ENCODE measurements at regions not wholly inside any gene's neighbourhood (a gene's known extent, or its start where the extent isn't known, plus 50 kb on each side); places are given as distances from the start of the nearest gene placed in this dataset.
"Not testable (repeated sequence)": the region's sequence is repeated elsewhere in the genome, so short reads cannot be mapped to it uniquely, and the experiment has no call there.

DNA sequence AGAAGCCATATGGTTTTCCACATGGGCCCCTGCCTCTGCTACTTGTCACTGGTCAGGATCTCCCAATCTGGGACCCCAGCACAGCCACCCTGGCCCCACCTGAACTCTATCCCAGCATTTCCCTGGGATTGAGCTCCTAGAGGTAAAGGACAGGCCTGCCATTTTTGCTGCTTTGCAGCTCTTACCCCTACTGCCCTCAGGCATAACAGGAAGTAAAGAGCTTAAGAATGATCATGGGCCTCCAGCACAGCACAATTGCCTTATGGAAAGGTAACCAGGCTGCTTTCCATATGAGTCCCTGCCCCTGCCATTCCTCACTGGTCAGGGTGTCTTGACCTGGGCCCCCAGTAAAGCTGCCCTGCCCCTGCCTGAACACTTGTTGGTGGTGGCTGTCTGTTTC, 196.6 kb upstream of the XIST start:
- DNase-seq (ENCODE audit: extremely low read depth, low read depth): no peak
- no peak overlapping the region for H3K4me3 ChIP-seq (replicated peaks; ENCODE audit: low read depth, low read length)
- TF ChIP-seq, protein P1, sequence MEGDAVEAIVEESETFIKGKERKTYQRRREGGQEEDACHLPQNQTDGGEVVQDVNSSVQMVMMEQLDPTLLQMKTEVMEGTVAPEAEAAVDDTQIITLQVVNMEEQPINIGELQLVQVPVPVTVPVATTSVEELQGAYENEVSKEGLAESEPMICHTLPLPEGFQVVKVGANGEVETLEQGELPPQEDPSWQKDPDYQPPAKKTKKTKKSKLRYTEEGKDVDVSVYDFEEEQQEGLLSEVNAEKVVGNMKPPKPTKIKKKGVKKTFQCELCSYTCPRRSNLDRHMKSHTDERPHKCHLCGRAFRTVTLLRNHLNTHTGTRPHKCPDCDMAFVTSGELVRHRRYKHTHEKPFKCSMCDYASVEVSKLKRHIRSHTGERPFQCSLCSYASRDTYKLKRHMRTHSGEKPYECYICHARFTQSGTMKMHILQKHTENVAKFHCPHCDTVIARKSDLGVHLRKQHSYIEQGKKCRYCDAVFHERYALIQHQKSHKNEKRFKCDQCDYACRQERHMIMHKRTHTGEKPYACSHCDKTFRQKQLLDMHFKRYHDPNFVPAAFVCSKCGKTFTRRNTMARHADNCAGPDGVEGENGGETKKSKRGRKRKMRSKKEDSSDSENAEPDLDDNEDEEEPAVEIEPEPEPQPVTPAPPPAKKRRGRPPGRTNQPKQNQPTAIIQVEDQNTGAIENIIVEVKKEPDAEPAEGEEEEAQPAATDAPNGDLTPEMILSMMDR (IDR thresholded peaks at IDR 0.05; ENCODE audit: low read depth, low read length, missing control alignments): no peak

- not testable (repeated sequence) for DNase-seq (ENCODE audit: extremely low read depth, low read depth); H3K4me3 ChIP-seq (replicated peaks; ENCODE audit: low read depth, low read length)
These were observed 181.6 kb upstream of the XIST start for GRCh38 chrX:74034066-74034465.

DNA sequence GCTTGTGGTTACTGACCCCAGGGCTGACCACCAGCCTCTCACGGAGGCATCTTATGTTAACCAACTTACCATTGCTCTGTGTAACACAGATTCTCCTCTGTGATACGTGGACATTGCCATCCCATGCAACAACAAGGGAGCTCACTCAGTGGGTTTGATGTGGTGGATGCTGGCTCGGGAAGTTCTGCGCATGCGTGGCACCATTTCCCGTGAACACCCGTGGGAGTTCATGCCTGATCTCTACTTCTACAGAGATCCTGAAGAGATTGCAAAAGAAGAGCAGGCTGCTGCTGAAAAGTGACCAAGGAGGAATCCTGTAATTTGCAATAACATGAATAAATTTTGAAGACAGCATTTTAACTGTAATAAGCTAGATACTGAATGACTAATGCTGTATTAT, 179.0 kb upstream of the XIST start:
- not testable (repeated sequence) for DNase-seq (ENCODE audit: extremely low read depth, low read depth); H3K4me3 ChIP-seq (replicated peaks; ENCODE audit: low read depth, low read length)

- not testable (repeated sequence) for DNase-seq (ENCODE audit: extremely low read depth, low read depth); H3K4me3 ChIP-seq (replicated peaks; ENCODE audit: low read depth, low read length)
These were observed 178.3 kb upstream of the XIST start for GRCh38 chrX:74030766-74031165.

DNA sequence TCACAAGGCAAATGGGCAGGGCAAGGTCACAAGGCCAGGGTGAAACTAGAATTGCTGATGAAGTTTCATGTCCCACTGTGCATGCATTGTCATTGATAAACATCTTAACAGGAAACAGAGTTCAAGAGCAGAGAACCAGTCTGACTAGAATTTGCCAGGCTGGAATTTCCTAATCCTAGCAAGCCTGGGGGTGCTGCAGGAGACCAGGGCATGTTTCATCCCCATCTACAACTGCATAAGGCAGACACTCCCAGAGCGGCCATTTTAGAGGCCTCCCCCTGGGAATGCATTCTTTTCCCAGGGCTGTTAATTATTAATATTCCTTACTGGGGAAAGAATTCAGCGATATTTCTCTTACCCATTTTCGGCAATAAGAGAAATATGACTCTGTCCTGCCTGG, 172.6 kb upstream of the XIST start:
- not testable (repeated sequence) for H3K4me3 ChIP-seq (replicated peaks; ENCODE audit: low read depth, low read length); DNase-seq (ENCODE audit: extremely low read depth, low read depth)

DNA sequence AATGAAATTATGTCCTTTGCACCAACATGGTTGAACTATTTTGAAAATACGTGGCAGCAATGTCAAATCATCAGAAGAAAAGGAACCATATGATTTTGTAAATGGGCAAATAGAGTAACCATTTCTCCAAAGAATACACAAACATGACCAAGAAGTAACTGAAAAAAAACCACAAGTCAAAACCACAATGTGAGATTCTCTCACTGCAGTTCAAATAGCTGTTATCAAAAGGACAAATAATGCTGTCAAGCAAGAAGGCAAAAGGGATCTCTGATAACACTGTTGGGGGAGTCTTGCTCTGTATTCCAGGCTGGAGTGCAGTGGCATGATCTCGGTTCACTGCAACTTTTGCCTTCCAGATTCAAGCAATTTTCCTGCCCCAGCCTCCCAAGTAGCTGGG, 170.7 kb upstream of the XIST start:
- H3K4me3 ChIP-seq (replicated peaks; ENCODE audit: low read depth, low read length): no peak overlapping the region
- no peak for DNase-seq (ENCODE audit: extremely low read depth, low read depth)
- TF ChIP-seq, protein P1 (IDR thresholded peaks at IDR 0.05; ENCODE audit: low read depth, low read length, missing control alignments): no peak

GRCh38 chrX:74018253-74018652, 165.7 kb upstream of the XIST start:
- TF ChIP-seq, protein P1 (IDR thresholded peaks at IDR 0.05; ENCODE audit: low read depth, low read length, missing control alignments): no peak
- H3K4me3 ChIP-seq (replicated peaks; ENCODE audit: low read depth, low read length): no peak overlapping the region
- DNase-seq (ENCODE audit: extremely low read depth, low read depth): no peak

- DNase-seq (ENCODE audit: extremely low read depth, low read depth): peak; percentile 16
- TF ChIP-seq, protein P1 (IDR thresholded peaks at IDR 0.05; ENCODE audit: low read depth, low read length, missing control alignments): peak; percentile 57
- H3K4me3 ChIP-seq (replicated peaks; ENCODE audit: low read depth, low read length): no peak overlapping the region
These were observed 163.0 kb upstream of the XIST start for GRCh38 chrX:74015379-74016019.

DNA sequence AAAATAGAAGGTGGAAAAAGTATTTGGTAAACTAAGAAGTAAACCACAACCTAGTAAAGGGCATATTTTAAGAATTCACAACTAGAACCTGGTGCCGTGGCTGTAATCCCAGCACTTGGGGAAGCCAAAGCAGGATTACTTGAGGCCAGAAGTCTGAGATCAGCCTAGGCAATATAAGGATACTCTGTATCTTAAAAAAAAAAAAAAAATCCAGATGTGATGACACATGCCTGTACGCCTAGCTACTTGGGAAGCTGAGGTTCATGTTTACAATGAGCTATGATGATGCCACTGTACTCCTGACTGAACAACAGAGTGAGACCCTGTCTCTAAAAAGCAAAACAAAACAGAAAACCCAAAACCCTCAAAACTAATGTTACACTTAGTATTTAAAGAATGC, 156.5 kb upstream of the XIST start:
- H3K4me3 ChIP-seq (replicated peaks; ENCODE audit: low read depth, low read length): no peak overlapping the region
- no peak for DNase-seq (ENCODE audit: extremely low read depth, low read depth)
- TF ChIP-seq, protein P1 (IDR thresholded peaks at IDR 0.05; ENCODE audit: low read depth, low read length, missing control alignments): no peak
